CD4-positive, alpha-beta T cell treated with Interleukin-2 at 100 ng/mL for 4 hours (primary cell): ENCODE measurements at regions not wholly inside any gene's neighbourhood (a gene's known extent, or its start where the extent isn't known, plus 50 kb on each side); places are given as distances from the start of the nearest gene placed in this dataset.

Experiments used
- DNase-seq: peaks from one replicate; pipeline ENCODE4 v3.0.0-alpha.2; 2020; ENCODE audit warnings: low spot score

GRCh38 chr3:159818997-159819500, 169.6 kb upstream of the IL12A start:
- DNase-seq: no peak

DNA sequence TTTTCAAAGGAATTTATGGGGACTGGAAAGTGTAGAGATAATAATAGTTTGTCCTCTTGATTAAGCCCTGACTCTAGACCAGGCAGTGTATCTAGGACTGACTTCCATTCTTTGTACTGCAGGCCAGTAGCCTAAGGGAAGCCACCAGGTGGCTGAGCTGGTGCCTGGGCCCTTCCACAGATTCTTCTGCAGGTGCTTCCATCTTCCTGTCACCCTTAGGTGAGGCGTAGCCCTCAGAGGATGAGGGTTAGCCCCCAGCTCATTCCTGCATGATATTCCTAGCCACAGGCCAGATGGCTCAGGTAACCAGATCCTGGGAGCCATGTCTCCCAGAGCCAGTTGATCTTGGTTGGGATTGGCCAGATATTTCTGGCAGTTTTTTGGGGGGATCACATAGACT, 169.0 kb upstream of the IL12A start:
- no peak for DNase-seq

GRCh38 chr3:159821110-159821509, 167.5 kb upstream of the IL12A start:
- no peak for DNase-seq

DNA sequence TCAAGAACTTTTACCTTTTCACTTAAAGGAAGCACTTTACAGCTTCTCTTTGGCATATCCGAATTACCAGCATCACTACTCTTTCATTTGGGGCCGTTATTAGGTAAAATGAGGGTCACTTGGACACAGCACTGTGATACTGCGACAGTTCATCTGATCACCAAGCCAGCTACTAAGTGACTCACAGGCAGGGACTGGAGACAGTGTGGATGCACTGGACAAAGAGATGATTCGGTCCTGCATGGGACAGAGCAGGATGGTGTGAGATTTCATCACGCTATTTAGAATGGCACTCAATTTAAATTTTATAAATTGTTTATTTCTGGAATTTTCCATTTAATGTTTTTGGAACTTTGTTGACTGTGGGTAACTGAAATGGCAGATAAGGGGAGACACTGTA, 166.9 kb upstream of the IL12A start:
- DNase-seq: no peak

DNA sequence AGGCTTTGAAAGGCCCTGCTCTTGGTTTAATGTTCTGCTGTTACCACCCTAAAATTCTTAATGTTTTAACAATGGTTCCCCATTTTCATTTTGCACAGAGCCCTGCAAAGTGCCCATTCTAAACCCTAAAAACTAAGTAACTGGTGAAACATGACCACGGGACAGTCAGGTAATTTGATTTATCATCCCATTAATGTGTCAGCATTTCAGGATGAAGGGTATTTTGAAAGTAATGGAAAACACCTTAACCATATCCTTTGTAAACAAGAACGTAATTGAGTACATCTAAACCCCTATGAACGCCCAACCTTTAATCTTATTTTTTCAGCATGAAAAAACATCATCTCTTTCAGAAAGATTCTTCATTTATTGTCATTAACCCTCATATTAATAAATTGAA, 164.9 kb upstream of the IL12A start:
- no peak for DNase-seq

GRCh38 chr3:159824333-159824732, 164.3 kb upstream of the IL12A start:
- no peak for DNase-seq

- DNase-seq: no peak
Observed at GRCh38 chr3:159825216-159825854, 163.3 kb upstream of the IL12A start.

DNA sequence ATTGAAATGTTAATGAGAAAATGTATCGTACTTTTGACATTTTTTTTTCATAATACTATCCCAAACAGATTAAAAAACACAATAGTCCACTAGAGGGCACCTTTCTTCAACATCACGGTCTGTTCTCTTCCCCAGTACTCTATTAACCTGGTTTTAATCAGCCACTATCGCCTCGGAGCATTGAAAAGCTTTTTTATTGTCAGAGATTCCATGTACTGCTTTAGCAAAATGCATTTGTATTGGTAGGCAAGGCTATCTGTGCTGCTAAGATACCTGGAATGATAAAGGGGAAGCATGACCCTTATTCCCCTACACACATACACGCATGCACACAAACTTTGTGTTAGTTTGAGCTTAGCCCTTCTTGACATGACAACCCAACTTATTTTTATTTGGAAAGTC, 160.1 kb upstream of the IL12A start:
- no peak for DNase-seq

GRCh38 chr3:159829056-159829455, 159.6 kb upstream of the IL12A start:
- DNase-seq: no peak

- no peak for DNase-seq
Observed at GRCh38 chr3:159829539-159830227, 159.0 kb upstream of the IL12A start.

GRCh38 chr3:159830523-159831154, 158.0 kb upstream of the IL12A start:
- DNase-seq: no peak

DNA sequence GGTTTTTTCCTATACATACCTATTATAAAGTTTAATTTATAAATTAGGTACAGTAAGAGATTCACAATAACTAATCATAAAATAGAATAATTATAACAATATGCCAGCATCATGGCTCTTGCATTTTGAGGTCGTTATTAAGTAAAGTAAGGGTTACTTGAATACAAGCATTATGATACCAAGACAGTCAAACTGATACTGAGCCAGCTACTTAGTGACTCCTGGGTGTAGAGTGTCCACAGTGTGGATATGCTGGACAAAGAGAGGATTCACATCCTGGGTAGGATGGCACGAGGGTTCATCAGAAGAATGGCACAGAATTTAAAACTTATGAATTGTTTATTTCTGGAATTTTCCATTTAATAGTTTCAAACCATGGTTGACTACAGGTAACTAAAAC, 157.2 kb upstream of the IL12A start:
- DNase-seq: no peak

DNA sequence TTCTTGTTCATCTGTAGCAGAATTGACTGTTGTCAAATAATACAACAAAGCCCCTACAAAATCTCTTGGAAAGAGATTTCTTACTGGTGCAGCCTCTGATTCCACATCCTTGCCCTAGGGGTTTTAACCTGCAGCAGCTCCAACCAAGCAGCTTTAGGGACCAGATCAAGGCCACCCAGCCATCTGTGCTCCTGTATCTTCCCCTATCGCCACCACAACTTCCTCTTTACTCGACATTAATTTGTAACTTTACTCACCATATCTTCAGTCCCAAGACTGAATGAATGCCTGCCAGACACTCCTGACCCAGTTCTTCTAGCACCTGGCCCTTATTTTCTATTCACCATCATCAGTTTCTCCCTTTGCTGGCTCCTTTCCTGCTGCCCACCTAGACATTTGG, 156.6 kb upstream of the IL12A start:
- no peak for DNase-seq

GRCh38 chr3:159835126-159835525, 153.5 kb upstream of the IL12A start:
- DNase-seq: no peak

GRCh38 chr3:159837725-159838124, 150.9 kb upstream of the IL12A start:
- DNase-seq: no peak

DNA sequence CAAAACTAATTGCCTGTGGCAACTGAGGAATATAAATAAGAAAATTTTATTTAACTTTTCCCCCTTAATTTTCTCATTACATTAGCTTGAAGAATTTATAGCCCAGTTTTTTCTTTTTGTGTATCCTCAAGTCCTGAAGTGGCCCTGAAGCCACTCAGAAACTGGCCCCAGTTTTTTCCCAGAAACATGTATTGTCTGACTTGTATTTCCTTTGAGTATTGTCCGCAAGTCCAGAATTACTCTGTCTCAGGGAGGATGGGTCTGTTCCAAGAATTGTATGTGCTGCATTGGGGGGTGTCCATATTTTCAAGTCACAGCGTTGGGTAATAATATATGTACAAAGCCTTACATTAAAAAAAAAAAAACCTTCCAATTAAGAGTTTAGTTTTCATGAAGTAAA, 149.7 kb upstream of the IL12A start:
- no peak for DNase-seq

- no peak for DNase-seq
Observed at GRCh38 chr3:159839561-159840379, 148.9 kb upstream of the IL12A start, which contains the start of gene SCHIP1. Gene SCHIP1, plus strand, starts transcription at chr3:159839861.

DNA sequence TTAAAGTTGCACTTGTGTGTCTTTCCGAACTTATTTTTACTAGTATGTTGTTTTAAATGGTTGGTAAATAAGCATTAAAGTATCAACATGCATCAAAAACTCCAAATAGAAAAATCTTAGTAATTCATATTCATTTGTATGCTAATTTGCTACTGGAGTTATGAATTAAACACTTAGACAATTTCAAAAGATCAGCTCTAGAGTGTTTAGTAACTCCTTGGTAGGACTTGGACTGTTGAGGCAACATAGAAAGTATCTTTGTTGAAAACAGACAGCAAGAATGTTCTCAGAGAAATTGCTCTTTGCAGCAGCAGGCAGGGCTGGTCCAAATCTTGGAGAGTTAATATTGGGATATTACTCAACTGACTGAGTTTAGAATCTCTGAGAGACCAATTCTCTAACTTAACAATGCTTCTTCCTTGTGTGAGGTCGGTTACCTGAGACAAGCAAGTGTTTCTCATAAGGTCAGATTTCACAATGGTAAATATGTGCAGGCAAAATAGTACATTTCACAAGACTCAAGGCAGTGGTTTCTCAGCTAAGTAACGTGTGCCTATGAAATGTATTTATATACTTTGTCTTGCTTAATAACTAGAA, 147.8 kb upstream of the IL12A start:
- no peak for DNase-seq

- DNase-seq: no peak
Observed at GRCh38 chr3:159841766-159842165, 146.9 kb upstream of the IL12A start.

DNA sequence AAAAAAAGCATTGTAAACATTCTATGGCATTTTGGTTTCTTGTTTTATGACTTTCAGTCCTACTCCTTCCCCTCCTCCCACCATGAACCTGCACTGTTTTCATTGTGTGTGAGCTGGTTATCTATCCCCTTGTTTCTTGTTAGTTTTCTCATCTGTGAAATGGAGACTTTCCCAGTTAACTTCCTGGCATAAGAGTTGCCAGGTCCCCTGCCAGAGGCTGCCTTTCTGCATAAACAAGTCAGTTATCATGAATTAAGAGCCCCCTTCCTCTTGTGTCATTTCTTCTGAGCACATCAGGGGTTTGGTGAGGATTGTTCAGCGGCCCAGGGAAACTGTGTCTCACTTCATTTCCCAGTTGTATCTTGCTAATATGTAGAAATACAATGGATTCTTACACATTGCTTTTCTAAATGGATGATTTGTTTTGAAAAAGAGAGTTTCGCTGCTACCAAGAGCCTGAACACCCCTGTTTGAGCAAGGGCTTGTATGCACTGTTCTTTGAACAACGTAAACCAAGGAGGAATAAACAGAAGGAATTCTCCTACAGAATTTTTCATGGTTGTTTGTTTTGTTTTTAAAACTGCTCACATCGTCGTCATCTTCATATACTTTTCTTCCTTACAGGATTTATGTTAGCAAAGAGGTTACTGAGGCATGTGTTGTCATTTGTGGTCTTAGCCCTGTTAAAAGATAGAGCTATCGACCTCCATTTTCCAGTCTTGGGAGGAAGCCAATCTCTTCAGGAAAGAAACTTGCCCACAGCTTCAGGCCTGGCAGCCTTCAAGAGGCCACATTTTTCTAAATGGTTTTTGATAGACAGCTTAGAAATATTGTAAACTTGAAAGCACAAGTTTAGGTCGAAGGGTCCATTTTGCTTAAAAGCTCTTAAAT, 144.6 kb upstream of the IL12A start:
- DNase-seq: no peak

- DNase-seq: no peak
Observed at GRCh38 chr3:159844801-159845261, 143.8 kb upstream of the IL12A start.
